HG03432 (cell line): ENCODE measurements at regions not wholly inside any gene's neighbourhood (a gene's known extent, or its start where the extent isn't known, plus 50 kb on each side); places are given as distances from the start of the nearest gene placed in this dataset.

Source experiments
- ATAC-seq: cut with Tn5 transposase; IDR thresholded peaks from one replicate; pipeline ENCODE4 v1.9.1; 2021; ENCODE audit warnings: mild to moderate bottlenecking, moderate library complexity; ENCODE audit not compliant: unreplicated experiment

GRCh38 chr3:72441284-72441994 is 406.8 kb downstream of the SHQ1 start:
- ATAC-seq, result no peak

GRCh38 chr3:72440491-72440890 is 407.8 kb downstream of the SHQ1 start:
- peak; percentile 61 for ATAC-seq

GRCh38 chr3:72439321-72440183 is 408.7 kb downstream of the SHQ1 start:
- ATAC-seq, result peak; percentile 67

- no peak for ATAC-seq
These were observed 410.4 kb downstream of the SHQ1 start for GRCh38 chr3:72437661-72438406.

GRCh38 chr3:72436863-72437592 is 411.2 kb downstream of the SHQ1 start:
- ATAC-seq, result no peak

GRCh38 chr3:72434296-72434695 is 413.9 kb downstream of the SHQ1 start:
- ATAC-seq, result no peak

GRCh38 chr3:72432246-72432645 is 416.0 kb downstream of the SHQ1 start:
- no peak for ATAC-seq

- no peak for ATAC-seq
These were observed 418.5 kb downstream of the SHQ1 start for GRCh38 chr3:72429589-72430353.

GRCh38 chr3:72428803-72429202 is 419.4 kb downstream of the SHQ1 start:
- ATAC-seq, result no peak

- peak; percentile 46 for ATAC-seq
These were observed 420.6 kb downstream of the SHQ1 start for GRCh38 chr3:72427624-72428023.

- ATAC-seq, result peak; percentile 72
These were observed 421.4 kb downstream of the SHQ1 start for GRCh38 chr3:72426618-72427397.

- ATAC-seq, result no peak
These were observed 424.6 kb downstream of the SHQ1 start for GRCh38 chr3:72423643-72424042.

- ATAC-seq, result no peak
These were observed 426.5 kb downstream of the SHQ1 start for GRCh38 chr3:72421786-72422185.

GRCh38 chr3:72421126-72421525 is 427.1 kb downstream of the SHQ1 start:
- ATAC-seq, result no peak

GRCh38 chr3:72418856-72419255 is 429.4 kb downstream of the SHQ1 start:
- ATAC-seq, result no peak

GRCh38 chr3:72418244-72418643 is 430.0 kb downstream of the SHQ1 start:
- ATAC-seq, result no peak

GRCh38 chr3:72414481-72415016 is 433.7 kb downstream of the SHQ1 start:
- no peak for ATAC-seq

- ATAC-seq, result no peak
These were observed 435.0 kb downstream of the SHQ1 start for GRCh38 chr3:72413228-72413627.

GRCh38 chr3:72412340-72412956 is 435.8 kb downstream of the SHQ1 start:
- no peak for ATAC-seq
